ENCODE measurements at regions not wholly inside any gene's neighbourhood (a gene's known extent, or its start where the extent isn't known, plus 50 kb on each side); places are given as distances from the start of the nearest gene placed in this dataset.

- no peaks in the 10 kb centered on the region for H3K36me3 ChIP-seq
- WGBS, 2 donors: 96 to 100% methylated on average over 2 of the region's 2 CpGs
- no peaks in the 10 kb centered on the region for H3K27me3 ChIP-seq
- no peaks in the 10 kb centered on the region for H3K4me1 ChIP-seq
- no peaks in the 10 kb centered on the region for H3K9me3 ChIP-seq
- DNase-seq: no peak
- intact Hi-C loops (cut with DNase I): no loop called here
- TF ChIP-seq POLR2A (IDR thresholded peaks at IDR 0.05) (no peak), CTCF (IDR thresholded peaks at IDR 0.05) (no peak)
- no peak overlapping the region for H3K4me3 ChIP-seq
- H3K27ac ChIP-seq: no peak overlapping the region
Measured at GRCh38 chr6:147903931-147904330, 395.4 kb downstream of the SAMD5 start.

- no peaks in the 10 kb centered on the region for H3K27me3 ChIP-seq
- H3K9me3 ChIP-seq: no peaks in the 10 kb centered on the region
- no peak for DNase-seq
- no peak overlapping the region for H3K4me3 ChIP-seq
- intact Hi-C loops (cut with DNase I): no loop called here
- no peaks in the 10 kb centered on the region for H3K36me3 ChIP-seq
- 89 to 91% methylated on average over 4 of the region's 4 CpGs for WGBS, 2 donors
- TF ChIP-seq POLR2A (IDR thresholded peaks at IDR 0.05): no peak
- TF ChIP-seq CTCF (IDR thresholded peaks at IDR 0.05): no peak
- H3K4me1 ChIP-seq: no peaks in the 10 kb centered on the region
- no peak overlapping the region for H3K27ac ChIP-seq
Measured at GRCh38 chr6:147904416-147904815, 395.9 kb downstream of the SAMD5 start.

DNA sequence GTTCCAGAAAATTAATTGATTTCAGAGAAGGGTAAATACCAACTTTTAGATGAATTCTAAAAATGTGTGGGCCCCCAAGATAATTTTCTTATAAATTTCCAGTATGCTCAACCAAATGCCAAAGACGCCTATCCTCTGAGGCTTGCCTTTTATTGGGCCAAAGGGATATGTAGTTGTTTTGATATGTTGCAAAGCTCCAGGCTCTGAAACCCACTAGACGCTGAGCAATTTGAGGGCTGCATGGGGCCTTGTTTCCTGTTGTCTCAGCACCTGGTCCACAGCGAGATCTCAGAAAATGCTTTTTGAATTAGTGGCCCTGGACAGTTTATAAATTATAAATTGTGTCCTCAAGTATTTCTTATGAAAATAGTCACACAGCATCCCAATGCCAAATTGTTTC lies 397.2 kb downstream of the SAMD5 start:
- intact Hi-C loops (cut with DNase I): no loop called here
- no peak overlapping the region for H3K27ac ChIP-seq
- H3K4me1 ChIP-seq: no peaks in the 10 kb centered on the region
- H3K9me3 ChIP-seq: no peaks in the 10 kb centered on the region
- no peak for DNase-seq
- TF ChIP-seq CTCF (IDR thresholded peaks at IDR 0.05) (no peak), POLR2A (IDR thresholded peaks at IDR 0.05) (no peak)
- H3K36me3 ChIP-seq: no peaks in the 10 kb centered on the region
- 81 to 91% methylated on average over 3 of the region's 3 CpGs for WGBS, 2 donors
- no peaks in the 10 kb centered on the region for H3K27me3 ChIP-seq
- H3K4me3 ChIP-seq: no peak overlapping the region

DNA sequence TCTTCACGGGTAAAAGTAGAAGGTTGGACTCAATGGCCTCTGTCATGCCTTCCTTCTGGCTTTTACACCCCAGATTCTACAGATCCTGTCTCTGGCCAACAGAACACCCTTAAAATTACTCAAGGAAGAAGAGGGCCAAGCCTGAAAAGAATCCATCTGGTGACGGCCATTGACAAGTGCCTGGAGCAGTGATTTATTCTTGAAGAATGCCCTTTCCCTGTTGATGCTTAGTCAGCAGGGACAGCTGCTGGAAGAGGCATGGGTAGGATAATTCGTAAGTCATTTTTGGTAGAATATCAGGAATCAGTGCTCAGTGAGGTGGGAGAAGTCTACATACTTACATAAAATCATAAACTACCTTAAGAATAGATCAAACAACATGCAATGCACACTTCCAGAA lies 397.9 kb downstream of the SAMD5 start:
- TF ChIP-seq CTCF (IDR thresholded peaks at IDR 0.05) (no peak), POLR2A (IDR thresholded peaks at IDR 0.05) (no peak)
- intact Hi-C loops (cut with DNase I): no loop called here
- Histone ChIP-seq H3K4me3 (no peak overlapping the region), H3K36me3 (no peaks in the 10 kb centered on the region), H3K27ac (no peak overlapping the region), H3K4me1 (no peaks in the 10 kb centered on the region), H3K9me3 (no peaks in the 10 kb centered on the region), H3K27me3 (no peaks in the 10 kb centered on the region)
- DNase-seq: no peak
- WGBS, 2 donors: 59 to 75% methylated on average over 3 of the region's 3 CpGs

- DNase-seq: no peak
Measured at GRCh38 chr6:147909640-147910039, 401.1 kb downstream of the SAMD5 start.

More at GRCh38 chr6:147909640-147910039, 401.1 kb downstream of the SAMD5 start:
- Histone ChIP-seq H3K27ac (no peak overlapping the region), H3K27me3 (no peaks in the 10 kb centered on the region), H3K4me1 (no peaks in the 10 kb centered on the region), H3K36me3 (no peaks in the 10 kb centered on the region), H3K9me3 (no peaks in the 10 kb centered on the region), H3K4me3 (no peak overlapping the region)
- no peak for TF ChIP-seq POLR2A (IDR thresholded peaks at IDR 0.05)
- TF ChIP-seq CTCF (IDR thresholded peaks at IDR 0.05): no peak
- 80 to 89% methylated on average over 7 of the region's 7 CpGs for WGBS, 2 donors
- intact Hi-C loops (cut with DNase I): no loop called here

Data from esophagus squamous epithelium (tissue), 5 donors.